Osteoblast (primary cell): ENCODE measurements at regions not wholly inside any gene's neighbourhood (a gene's known extent, or its start where the extent isn't known, plus 50 kb on each side); places are given as distances from the start of the nearest gene placed in this dataset.

Source experiments
- DNase-seq: peaks from one replicate; pipeline ENCODE4 v3.0.0; 2011; ENCODE audit warnings: low spot score, mixed read lengths; ENCODE audit not compliant: insufficient read length; ENCODE audit errors: missing footprints
- H2AFZ ChIP-seq: 2 replicates; pipeline ENCODE4 v1.6.0; 2011; ENCODE audit warnings: mild to moderate bottlenecking, low read length
- H3K27ac ChIP-seq: 2 replicates; pipeline ENCODE4 v1.5.1; 2011; ENCODE audit warnings: mild to moderate bottlenecking, low read depth, low read length, moderate library complexity
- H3K27me3 ChIP-seq: 2 replicates; pipeline ENCODE4 v1.6.0; 2012; ENCODE audit warnings: mild to moderate bottlenecking, control low read depth, inconsistent platforms, low read length, moderate library complexity; ENCODE audit not compliant: insufficient read depth
- H3K36me3 ChIP-seq: 2 replicates; pipeline ENCODE4 v1.5.1; 2011; ENCODE audit warnings: mild to moderate bottlenecking, low read length, control low read depth, moderate library complexity; ENCODE audit not compliant: insufficient read depth
- H3K4me1 ChIP-seq: 2 replicates; pipeline ENCODE4 v1.5.1; 2011; ENCODE audit warnings: mild to moderate bottlenecking, low read length, control low read depth, moderate library complexity; ENCODE audit not compliant: insufficient read depth
- H3K4me2 ChIP-seq: 2 replicates; pipeline ENCODE4 v1.6.0; 2011; ENCODE audit warnings: mild to moderate bottlenecking, low read length; ENCODE audit not compliant: insufficient read depth
- H3K4me3 ChIP-seq: fragments of 200-600 bp; sonication (generic); 3 replicates; pipeline ENCODE4 v1.5.1; 2012; ENCODE audit warnings: mild to moderate bottlenecking, low read length, inconsistent platforms; ENCODE audit not compliant: insufficient read depth
- H3K79me2 ChIP-seq: 2 replicates; pipeline ENCODE4 v1.6.0; 2012; ENCODE audit warnings: mild to moderate bottlenecking, low read length, control low read depth, inconsistent platforms; ENCODE audit not compliant: insufficient read depth
- H3K9me3 ChIP-seq: 2 replicates; pipeline ENCODE4 v1.5.1; 2011; ENCODE audit warnings: low read depth, low read length, control low read depth
- H4K20me1 ChIP-seq: 2 replicates; pipeline ENCODE4 v1.6.0; 2012; ENCODE audit warnings: mild to moderate bottlenecking, low read length, control low read depth; ENCODE audit not compliant: insufficient read depth
- TF ChIP-seq, protein P1 (sequence below): IDR thresholded peaks from 2 replicates; pipeline ENCODE4 v1.5.1; 2011; ENCODE audit warnings: mild to moderate bottlenecking, low read depth, low read length, moderate library complexity; ENCODE audit errors: extremely low read depth

DNA sequence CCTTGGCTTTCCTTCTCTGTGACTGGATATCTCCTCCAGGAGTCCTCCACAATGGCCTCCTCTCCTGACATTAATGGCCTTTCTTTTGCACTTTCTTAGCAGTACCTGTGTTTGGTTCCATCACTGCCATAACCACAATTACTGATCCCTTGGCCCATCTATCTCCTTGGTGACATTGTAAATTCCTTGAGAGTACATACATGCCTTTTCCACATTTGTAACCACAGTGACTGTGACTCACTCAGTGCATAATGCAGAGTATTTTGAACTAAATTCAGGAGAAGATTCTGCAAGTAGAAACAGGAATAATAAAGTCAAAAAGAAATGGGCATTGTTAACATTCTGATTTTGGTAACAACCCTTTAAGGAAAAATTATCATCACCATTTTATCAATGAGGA is 197.2 kb upstream of the SOX4 start:
- H3K9me3 ChIP-seq, result no peaks in the 10 kb centered on the region
- no peak overlapping the region for H2AFZ ChIP-seq
- peaks cover 10% of the 10 kb centered on the region for H3K4me1 ChIP-seq
- H3K27ac ChIP-seq, result no peak overlapping the region
- no peak overlapping the region for H3K4me3 ChIP-seq
- no peaks in the 10 kb centered on the region for H4K20me1 ChIP-seq
- H3K4me2 ChIP-seq, result peak overlapping the region; percentile 2
- TF ChIP-seq, protein P1, sequence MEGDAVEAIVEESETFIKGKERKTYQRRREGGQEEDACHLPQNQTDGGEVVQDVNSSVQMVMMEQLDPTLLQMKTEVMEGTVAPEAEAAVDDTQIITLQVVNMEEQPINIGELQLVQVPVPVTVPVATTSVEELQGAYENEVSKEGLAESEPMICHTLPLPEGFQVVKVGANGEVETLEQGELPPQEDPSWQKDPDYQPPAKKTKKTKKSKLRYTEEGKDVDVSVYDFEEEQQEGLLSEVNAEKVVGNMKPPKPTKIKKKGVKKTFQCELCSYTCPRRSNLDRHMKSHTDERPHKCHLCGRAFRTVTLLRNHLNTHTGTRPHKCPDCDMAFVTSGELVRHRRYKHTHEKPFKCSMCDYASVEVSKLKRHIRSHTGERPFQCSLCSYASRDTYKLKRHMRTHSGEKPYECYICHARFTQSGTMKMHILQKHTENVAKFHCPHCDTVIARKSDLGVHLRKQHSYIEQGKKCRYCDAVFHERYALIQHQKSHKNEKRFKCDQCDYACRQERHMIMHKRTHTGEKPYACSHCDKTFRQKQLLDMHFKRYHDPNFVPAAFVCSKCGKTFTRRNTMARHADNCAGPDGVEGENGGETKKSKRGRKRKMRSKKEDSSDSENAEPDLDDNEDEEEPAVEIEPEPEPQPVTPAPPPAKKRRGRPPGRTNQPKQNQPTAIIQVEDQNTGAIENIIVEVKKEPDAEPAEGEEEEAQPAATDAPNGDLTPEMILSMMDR, result no peak
- no peaks in the 10 kb centered on the region for H3K79me2 ChIP-seq
- H3K36me3 ChIP-seq, result no peaks in the 10 kb centered on the region
- no peaks in the 10 kb centered on the region for H3K27me3 ChIP-seq
- peak; percentile 65 for DNase-seq

DNA sequence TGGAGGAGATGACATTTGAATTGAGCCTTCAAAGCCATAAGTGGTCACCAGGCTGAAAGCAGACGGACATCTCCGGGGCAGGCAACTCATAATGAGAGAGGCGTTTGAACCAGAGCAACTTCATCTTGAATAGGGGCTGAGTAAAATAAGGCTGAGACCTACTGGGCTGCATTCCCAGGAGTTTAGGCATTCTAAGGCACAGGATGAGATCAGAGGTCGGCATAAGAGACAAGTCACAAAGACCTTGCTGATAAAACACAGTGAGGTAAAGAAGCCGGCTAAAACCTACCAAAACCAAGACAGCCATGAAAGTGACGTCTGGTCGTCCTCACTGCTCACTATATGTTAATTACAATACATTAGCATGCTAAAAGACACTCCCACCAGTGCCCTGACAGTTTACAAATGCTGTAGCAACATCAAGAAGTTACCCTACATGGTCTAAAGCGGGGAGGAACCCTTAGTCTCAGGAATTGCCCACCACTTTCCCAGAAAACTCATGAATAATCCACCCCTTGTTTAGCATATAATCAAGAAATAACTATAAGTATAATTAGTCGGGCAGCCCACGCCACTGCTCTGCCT is 194.7 kb upstream of the SOX4 start:
- TF ChIP-seq, protein P1, result no peak
- Histone ChIP-seq H3K27ac (no peak overlapping the region), H2AFZ (no peak overlapping the region), H3K79me2 (no peaks in the 10 kb centered on the region), H3K4me3 (no peak overlapping the region), H3K4me2 (no peak overlapping the region), H3K9me3 (no peaks in the 10 kb centered on the region), H3K4me1 (peaks cover 16% of the 10 kb centered on the region), H3K36me3 (no peaks in the 10 kb centered on the region), H3K27me3 (no peaks in the 10 kb centered on the region), H4K20me1 (no peaks in the 10 kb centered on the region)
- no peak for DNase-seq

DNA sequence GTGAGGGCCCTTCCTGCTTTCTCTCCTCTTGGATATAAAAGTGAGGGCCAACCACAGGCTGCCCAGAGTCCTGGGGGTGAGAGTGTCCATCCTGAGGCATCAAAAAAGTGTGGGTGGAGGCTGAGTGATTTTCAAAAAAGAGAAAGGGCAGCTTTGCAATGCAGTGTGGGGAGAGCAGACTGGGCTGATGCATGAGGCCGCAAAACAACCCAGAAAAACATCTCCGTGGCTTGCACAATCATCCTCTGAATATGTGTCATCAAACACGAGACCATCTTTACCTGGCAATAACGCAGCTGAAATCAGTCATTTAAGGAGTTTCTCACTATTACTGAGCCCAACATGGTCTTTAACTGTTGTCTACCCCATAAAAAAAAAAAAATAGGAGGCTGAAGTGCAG is 191.2 kb upstream of the SOX4 start:
- Histone ChIP-seq H3K27me3 (no peaks in the 10 kb centered on the region), H3K27ac (no peak overlapping the region), H4K20me1 (no peaks in the 10 kb centered on the region), H3K79me2 (no peaks in the 10 kb centered on the region), H3K4me1 (peaks cover 6% of the 10 kb centered on the region), H3K36me3 (no peaks in the 10 kb centered on the region), H3K9me3 (no peaks in the 10 kb centered on the region), H3K4me2 (no peak overlapping the region), H2AFZ (no peak overlapping the region), H3K4me3 (no peak overlapping the region)
- DNase-seq, result peak; percentile 90
- TF ChIP-seq, protein P1, result no peak

DNA sequence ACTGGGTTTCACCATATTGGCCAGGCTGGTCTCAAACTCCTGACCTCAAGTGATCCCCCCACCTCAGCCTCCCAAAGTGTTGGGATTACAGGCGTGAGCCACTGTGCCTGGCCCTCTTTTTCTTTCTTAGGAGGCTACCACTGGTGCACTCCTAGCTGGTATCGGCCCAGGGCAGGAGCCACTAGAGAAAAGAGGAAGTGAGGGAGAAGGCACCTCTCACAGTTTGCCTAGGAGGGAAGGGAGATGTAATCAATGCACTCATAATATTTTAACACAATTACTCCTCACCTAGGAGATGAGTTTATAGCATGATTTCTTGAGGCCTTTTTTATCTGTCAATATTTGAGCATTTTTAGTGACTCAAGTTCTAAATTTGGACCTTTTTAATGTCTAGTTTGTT is 189.0 kb upstream of the SOX4 start:
- H3K4me2 ChIP-seq, result no peak overlapping the region
- H4K20me1 ChIP-seq, result no peaks in the 10 kb centered on the region
- H2AFZ ChIP-seq, result no peak overlapping the region
- no peak for DNase-seq
- H3K79me2 ChIP-seq, result no peaks in the 10 kb centered on the region
- no peak overlapping the region for H3K27ac ChIP-seq
- no peaks in the 10 kb centered on the region for H3K36me3 ChIP-seq
- H3K9me3 ChIP-seq, result no peaks in the 10 kb centered on the region
- H3K4me3 ChIP-seq, result no peak overlapping the region
- peaks cover 6% of the 10 kb centered on the region for H3K4me1 ChIP-seq
- no peaks in the 10 kb centered on the region for H3K27me3 ChIP-seq
- TF ChIP-seq, protein P1, result no peak
